SJSA1 (cell line): ENCODE measurements at regions not wholly inside any gene's neighbourhood (a gene's known extent, or its start where the extent isn't known, plus 50 kb on each side); places are given as distances from the start of the nearest gene placed in this dataset.
"Not testable (repeated sequence)": the region's sequence is repeated elsewhere in the genome, so short reads cannot be mapped to it uniquely, and the experiment has no call there.

Experiments
- DNase-seq, 2 experiments: peaks; one replicate each; pipeline ENCODE4 v3.0.0-alpha.2; 2015 to 2020; ENCODE audit warnings: low spot score in 2 of 2, low read depth in 1 of 2
- H3K27ac ChIP-seq: fragments of 250-450 bp; sonication (Bioruptor Pico); 2 replicates; pipeline ENCODE4 v1.5.1; 2020; ENCODE audit warnings: mild to moderate bottlenecking, moderate library complexity
- H3K27me3 ChIP-seq: fragments of 250-450 bp; sonication (Bioruptor Pico); replicated peaks from 2 replicates; pipeline ENCODE4 v1.5.1; 2020; ENCODE audit warnings: mild to moderate bottlenecking, moderate library complexity
- H3K36me3 ChIP-seq: fragments of 250-450 bp; sonication (Bioruptor Pico); 2 replicates; pipeline ENCODE4 v1.5.1; 2020; ENCODE audit warnings: mild to moderate bottlenecking
- H3K4me1 ChIP-seq: fragments of 250-450 bp; sonication (Bioruptor Pico); replicated peaks from 2 replicates; pipeline ENCODE4 v1.6.1; 2021; ENCODE audit warnings: mild to moderate bottlenecking
- H3K4me3 ChIP-seq: fragments of 250-450 bp; sonication (Bioruptor Pico); 2 replicates; pipeline ENCODE4 v1.5.1; 2020; ENCODE audit warnings: mild to moderate bottlenecking
- H3K9me3 ChIP-seq: fragments of 250-450 bp; sonication (Bioruptor Pico); replicated peaks from 2 replicates; pipeline ENCODE4 v1.5.1; 2020; ENCODE audit warnings: mild to moderate bottlenecking

DNA sequence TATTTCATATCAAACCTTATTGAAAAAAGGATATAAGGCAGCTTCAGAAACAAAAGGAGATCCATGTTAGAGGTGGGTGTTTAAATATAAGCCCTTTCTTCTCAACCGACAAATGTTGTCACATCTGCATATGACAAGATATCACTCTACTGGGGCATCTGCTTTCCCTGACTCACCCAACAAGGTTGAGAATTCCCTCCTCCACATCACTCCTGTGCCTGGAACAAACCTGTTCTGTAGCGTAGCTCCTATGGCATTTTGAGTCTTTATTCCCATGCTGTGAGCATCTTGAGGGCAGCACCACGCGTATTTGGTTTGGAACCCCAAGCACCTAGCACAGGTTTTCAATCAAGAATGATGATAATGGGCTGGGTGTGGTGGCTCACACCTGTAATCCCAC is 59.4 kb upstream of the ZFHX3 start:
- no peak overlapping the region for H3K4me3 ChIP-seq
- no peaks in the 10 kb centered on the region for H3K36me3 ChIP-seq
- no peaks in the 10 kb centered on the region for H3K27me3 ChIP-seq
- no peak for DNase-seq
- no peaks in the 10 kb centered on the region for H3K9me3 ChIP-seq
- no peaks in the 10 kb centered on the region for H3K4me1 ChIP-seq
- H3K27ac ChIP-seq, result no peak overlapping the region

DNA sequence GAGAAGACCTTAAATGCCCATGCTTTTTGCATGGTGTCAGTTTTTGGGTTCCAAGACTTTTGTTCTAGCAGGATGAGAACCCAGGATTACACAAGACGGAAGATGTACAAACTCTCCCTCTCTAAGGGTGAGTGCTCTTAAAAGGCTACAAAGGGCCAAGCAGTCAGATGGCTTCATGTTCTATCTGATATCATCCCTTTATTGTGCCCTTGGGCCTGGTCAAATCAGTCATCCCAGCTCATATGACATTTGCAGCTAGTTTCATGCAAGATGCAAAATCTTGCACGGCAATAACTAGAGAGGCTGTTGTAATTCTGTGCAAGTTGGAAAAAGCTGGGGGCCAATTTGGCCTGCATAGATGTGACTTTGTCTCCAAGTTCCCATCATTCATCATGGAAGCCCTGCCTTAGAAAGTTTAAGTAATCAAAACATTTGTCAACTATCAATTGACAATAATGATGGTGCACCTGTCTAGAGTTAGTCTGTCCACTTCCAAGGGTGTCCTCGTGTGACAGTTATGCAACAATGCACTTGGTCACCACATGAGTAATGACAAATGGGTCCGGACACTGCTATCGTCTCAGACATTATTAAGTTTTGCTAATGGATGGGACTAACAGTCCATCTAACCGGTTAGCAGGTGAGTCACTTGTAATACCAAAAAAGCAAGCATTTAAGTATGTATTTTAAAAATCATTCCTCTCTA is 58.6 kb upstream of the ZFHX3 start:
- Histone ChIP-seq H3K27me3 (no peaks in the 10 kb centered on the region), H3K4me1 (no peaks in the 10 kb centered on the region), H3K36me3 (no peaks in the 10 kb centered on the region), H3K4me3 (no peak overlapping the region), H3K27ac (no peak overlapping the region), H3K9me3 (no peaks in the 10 kb centered on the region)
- DNase-seq, result no peak

DNA sequence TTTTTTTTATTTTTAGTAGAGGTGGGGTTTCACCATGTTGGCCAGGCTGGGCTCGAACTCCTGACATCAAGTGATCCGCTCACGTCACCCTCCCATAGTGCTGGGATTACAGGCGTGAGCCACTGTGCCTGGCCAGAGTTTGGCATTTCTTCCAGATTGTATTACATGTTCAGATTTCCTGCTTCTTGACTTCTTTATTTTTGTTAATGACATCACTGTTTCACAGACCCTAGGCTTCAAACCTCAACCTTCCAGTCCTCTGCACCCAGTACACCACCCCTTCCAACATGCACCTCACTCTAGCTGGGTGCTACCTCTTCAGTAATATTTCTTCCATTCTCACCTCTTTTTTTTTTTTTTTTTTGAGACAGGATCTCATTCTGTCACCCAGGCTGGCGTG is 53.6 kb upstream of the ZFHX3 start:
- no peaks in the 10 kb centered on the region for H3K4me1 ChIP-seq
- no peak overlapping the region for H3K4me3 ChIP-seq
- H3K36me3 ChIP-seq, result no peaks in the 10 kb centered on the region
- no peak overlapping the region for H3K27ac ChIP-seq
- no peaks in the 10 kb centered on the region for H3K27me3 ChIP-seq
- no peak for DNase-seq
- no peaks in the 10 kb centered on the region for H3K9me3 ChIP-seq

DNA sequence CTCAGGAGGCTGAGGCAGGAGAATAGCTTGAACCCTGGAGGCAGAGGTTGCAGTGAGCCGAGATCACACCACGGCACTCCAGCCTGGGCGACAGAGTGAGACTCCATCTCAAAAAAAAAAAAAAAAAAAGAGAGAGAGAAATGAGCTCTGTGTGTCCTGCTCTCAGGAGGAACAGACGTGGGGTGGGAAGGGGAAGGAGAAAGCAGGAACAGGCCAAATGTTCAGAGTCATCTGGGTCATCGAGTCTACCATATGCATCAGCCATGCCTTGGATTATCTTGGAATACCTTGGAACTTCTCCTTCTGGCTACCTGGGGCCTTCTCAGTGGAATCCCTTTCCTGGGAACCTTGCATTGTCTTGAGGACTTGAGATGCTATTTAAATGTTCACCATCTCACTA is 51.7 kb upstream of the ZFHX3 start:
- H3K36me3 ChIP-seq, H3K4me1 ChIP-seq, H3K4me3 ChIP-seq, H3K9me3 ChIP-seq, DNase-seq, H3K27ac ChIP-seq, H3K27me3 ChIP-seq: not testable (repeated sequence)
